ENCODE measurements at regions not wholly inside any gene's neighbourhood (a gene's known extent, or its start where the extent isn't known, plus 50 kb on each side); places are given as distances from the start of the nearest gene placed in this dataset.

- TF ChIP-seq CTCF (conservative IDR thresholded peaks at IDR 0.05 in 1 of 2, IDR thresholded peaks at IDR 0.05 in 1 of 2; ENCODE audit: extremely low read depth in 1 of 2, insufficient read depth in 1 of 2, low read depth in 1 of 2, low read length in 2 of 2): no peak
- TF ChIP-seq EZH2 (IDR thresholded peaks at IDR 0.05; ENCODE audit: borderline replicate concordance, low read length): no peak
Measured at GRCh38 chr13:44280456-44280855, 93.2 kb upstream of the SERP2 start.

Data from mammary epithelial cell (primary cell).